Esophagus squamous epithelium (tissue), 4 donors: ENCODE measurements at regions not wholly inside any gene's neighbourhood (a gene's known extent, or its start where the extent isn't known, plus 50 kb on each side); places are given as distances from the start of the nearest gene placed in this dataset.

Experiments
- POLR2A ChIP-seq, 4 donors: fragments of 450-650 bp; IDR thresholded peaks; one replicate each; pipeline ENCODE4 v1.6.1; 2017; ENCODE audit warnings: antibody characterized with exemption in 4 of 4, mild to moderate bottlenecking in 4 of 4, moderate library complexity in 3 of 4
- TF ChIP-seq, protein P1 (sequence below), 6 experiments: fragments of 450-650 bp in 4 of 6; fragments of 200-600 bp in 2 of 6; sonication (generic) in 2 of 6; IDR thresholded peaks; one replicate each; pipeline ENCODE4 v1.5.1; 2016 to 2019; ENCODE audit warnings: antibody characterized with exemption in 6 of 6, mild to moderate bottlenecking in 4 of 6, moderate library complexity in 4 of 6

DNA sequence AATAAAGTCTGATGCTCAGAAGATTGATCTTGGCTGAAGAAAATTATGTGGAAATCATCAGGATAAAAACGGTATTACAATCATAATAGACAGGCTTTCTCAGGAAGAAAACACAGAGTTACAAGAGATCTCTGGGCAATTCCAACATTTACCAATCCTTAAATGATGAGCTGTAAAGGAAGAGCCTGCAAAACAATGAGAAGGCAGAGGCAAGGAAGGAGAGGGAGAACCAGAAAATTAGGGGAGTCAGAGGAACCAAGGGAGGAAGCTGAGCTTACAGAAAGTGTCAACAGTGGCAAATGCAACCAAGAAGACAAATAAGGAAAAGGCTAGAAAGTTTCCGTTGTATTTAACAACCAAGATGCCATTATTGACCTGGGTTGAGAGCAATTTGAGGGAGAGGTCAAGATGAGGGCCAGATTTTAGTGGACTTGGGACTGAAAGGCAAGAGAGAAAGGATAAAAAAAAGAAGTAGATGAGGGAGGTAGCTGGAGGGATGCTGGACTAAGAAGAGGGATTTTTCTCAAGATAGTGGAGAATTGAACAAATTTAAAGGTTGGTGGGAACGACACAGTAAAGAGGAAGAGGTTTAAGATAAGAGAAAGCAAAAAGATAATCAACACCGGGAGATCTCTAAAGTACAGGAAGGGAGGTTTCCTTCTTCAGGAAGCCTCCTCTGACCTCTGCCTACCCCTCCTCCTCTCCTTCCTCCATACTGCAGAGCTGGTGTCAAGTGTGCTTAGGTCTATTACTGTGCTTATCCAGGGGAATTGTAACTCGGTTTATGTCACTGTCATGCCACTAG lies 116.9 kb downstream of the DUSP6 start:
- TF ChIP-seq, protein P1, sequence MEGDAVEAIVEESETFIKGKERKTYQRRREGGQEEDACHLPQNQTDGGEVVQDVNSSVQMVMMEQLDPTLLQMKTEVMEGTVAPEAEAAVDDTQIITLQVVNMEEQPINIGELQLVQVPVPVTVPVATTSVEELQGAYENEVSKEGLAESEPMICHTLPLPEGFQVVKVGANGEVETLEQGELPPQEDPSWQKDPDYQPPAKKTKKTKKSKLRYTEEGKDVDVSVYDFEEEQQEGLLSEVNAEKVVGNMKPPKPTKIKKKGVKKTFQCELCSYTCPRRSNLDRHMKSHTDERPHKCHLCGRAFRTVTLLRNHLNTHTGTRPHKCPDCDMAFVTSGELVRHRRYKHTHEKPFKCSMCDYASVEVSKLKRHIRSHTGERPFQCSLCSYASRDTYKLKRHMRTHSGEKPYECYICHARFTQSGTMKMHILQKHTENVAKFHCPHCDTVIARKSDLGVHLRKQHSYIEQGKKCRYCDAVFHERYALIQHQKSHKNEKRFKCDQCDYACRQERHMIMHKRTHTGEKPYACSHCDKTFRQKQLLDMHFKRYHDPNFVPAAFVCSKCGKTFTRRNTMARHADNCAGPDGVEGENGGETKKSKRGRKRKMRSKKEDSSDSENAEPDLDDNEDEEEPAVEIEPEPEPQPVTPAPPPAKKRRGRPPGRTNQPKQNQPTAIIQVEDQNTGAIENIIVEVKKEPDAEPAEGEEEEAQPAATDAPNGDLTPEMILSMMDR (IDR thresholded peaks at IDR 0.05): no peak
- no peak for TF ChIP-seq POLR2A (IDR thresholded peaks at IDR 0.05)
